Stomach (tissue), 4 donors: ENCODE measurements at regions not wholly inside any gene's neighbourhood (a gene's known extent, or its start where the extent isn't known, plus 50 kb on each side); places are given as distances from the start of the nearest gene placed in this dataset.

Experiments used
- CTCF ChIP-seq, 7 experiments: fragments of 450-650 bp in 4 of 7; fragments of 200-600 bp in 3 of 7; sonication (generic) in 3 of 7; IDR thresholded peaks; one replicate each; pipeline ENCODE4 v1.5.1; 2016 to 2019; ENCODE audit warnings: antibody characterized with exemption in 7 of 7, control low read depth in 2 of 7, mild to moderate bottlenecking in 1 of 7
- POLR2AphosphoS5 ChIP-seq, 3 donors: sonication (generic); formaldehyde crosslinking; IDR thresholded peaks; one replicate each; pipeline ENCODE4 v1.6.1; 2016; ENCODE audit warnings: antibody characterized with exemption in 3 of 3

DNA sequence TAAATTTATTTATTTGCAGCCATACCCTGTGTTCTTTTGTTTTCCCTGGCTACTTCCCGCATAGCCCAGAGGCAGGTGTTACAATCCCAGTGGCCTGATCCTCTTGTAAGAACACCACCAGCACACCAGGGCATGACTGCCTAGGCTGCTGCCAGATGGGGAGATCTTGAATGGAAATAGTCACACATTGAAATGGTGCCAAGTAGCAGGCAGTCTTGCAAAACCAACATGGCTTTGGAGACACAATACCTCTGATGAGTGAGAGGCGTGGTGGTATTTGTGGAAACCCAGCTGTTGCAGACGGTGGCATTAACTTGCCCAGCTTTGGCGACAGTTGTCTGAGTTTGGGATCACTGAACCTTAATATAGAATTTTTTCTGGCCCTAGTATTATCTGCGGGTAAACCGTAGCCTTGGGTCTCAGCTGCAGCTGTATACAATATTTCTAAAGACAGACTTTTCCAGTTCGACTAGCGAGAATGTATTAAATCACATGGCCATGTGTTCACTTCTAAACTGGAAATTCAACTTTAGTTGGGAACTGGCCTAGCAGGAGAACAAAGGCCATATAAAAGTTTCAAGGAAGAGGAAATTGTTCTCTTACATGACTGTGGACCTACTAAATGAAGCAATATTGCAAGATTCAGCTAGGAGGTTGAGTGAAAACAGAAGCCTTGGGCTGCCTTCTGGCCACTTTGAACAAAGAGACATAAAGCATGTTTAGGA lies 277.0 kb downstream of the SMARCA2 start:
- TF ChIP-seq POLR2AphosphoS5 (IDR thresholded peaks at IDR 0.05), result no peak
- TF ChIP-seq CTCF (IDR thresholded peaks at IDR 0.05), result no peak
